Fibroblast of the aortic adventitia (primary cell): ENCODE measurements at regions not wholly inside any gene's neighbourhood (a gene's known extent, or its start where the extent isn't known, plus 50 kb on each side); places are given as distances from the start of the nearest gene placed in this dataset.

Experiments
- DNase-seq: peaks from one replicate; pipeline ENCODE4 v3.0.0-alpha.2; 2010; ENCODE audit warnings: low read depth
- H3K4me3 ChIP-seq: 2 replicates; pipeline ENCODE4 v1.5.1; 2011; ENCODE audit warnings: low read depth, mild to moderate bottlenecking, control low read depth, low read length, moderate library complexity
- CTCF ChIP-seq: IDR thresholded peaks from 2 replicates; pipeline ENCODE4 v1.5.1; 2011; ENCODE audit warnings: mild to moderate bottlenecking, low read length, control low read depth, inconsistent platforms; ENCODE audit not compliant: insufficient read depth

GRCh38 chr21:14759285-14759684, 213.2 kb upstream of the SAMSN1 start:
- no peak overlapping the region for H3K4me3 ChIP-seq
- no peak for DNase-seq
- no peak for TF ChIP-seq CTCF

GRCh38 chr21:14758849-14759248, 212.7 kb upstream of the SAMSN1 start:
- no peak for TF ChIP-seq CTCF
- no peak for DNase-seq
- no peak overlapping the region for H3K4me3 ChIP-seq

- no peak overlapping the region for H3K4me3 ChIP-seq
- DNase-seq, result no peak
- TF ChIP-seq CTCF, result no peak
Measured at GRCh38 chr21:14757533-14758327, 211.6 kb upstream of the SAMSN1 start.

GRCh38 chr21:14755086-14755485, 209.0 kb upstream of the SAMSN1 start:
- no peak overlapping the region for H3K4me3 ChIP-seq
- TF ChIP-seq CTCF, result no peak
- DNase-seq, result no peak

GRCh38 chr21:14754682-14755081, 208.6 kb upstream of the SAMSN1 start:
- TF ChIP-seq CTCF, result no peak
- no peak overlapping the region for H3K4me3 ChIP-seq
- no peak for DNase-seq

- DNase-seq, result no peak
- no peak overlapping the region for H3K4me3 ChIP-seq
- no peak for TF ChIP-seq CTCF
Measured at GRCh38 chr21:14754259-14754604, 208.1 kb upstream of the SAMSN1 start.
